ENCODE measurements at regions not wholly inside any gene's neighbourhood (a gene's known extent, or its start where the extent isn't known, plus 50 kb on each side); places are given as distances from the start of the nearest gene placed in this dataset.

DNA sequence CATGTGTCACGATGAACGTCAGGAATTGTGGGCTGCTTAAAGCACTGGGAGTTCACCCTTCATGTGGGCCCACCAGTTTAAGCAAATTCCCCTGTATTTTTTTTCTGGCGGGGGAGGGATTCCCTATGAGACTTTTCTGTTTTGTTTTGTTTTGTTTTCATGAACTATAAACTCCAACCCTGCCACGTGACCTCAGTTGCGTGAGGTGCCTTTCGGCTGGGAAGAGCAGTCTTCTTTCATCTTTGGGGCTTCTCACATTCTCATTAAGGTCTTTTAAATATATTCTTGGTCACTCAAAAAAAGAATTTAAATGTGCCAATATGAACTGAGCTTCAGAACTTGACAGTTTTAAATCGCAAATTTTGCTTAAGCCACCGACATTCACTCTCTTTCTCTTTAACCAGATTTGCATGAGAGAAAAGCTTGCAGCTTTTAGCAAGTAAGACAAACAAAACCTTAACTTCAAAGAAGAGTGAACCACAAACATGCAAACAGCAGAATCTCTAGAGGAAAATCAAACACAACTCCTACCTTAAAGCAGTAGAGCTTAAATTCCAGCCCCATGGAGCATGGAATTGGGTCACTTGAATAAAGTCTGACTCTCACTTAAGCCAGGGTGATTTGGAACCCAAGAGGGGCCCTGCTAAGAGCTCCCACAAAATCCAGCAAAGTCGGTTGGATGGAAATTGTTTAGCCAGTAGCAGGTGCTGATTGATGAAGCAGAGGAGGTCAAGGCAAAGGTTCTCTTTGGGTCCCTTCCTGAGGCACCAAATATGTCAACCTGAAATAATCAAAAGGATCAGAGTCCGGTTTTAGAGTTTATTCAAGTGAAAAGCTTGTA lies 699.8 kb upstream of the GBE1 start:
- TF ChIP-seq, protein P1, sequence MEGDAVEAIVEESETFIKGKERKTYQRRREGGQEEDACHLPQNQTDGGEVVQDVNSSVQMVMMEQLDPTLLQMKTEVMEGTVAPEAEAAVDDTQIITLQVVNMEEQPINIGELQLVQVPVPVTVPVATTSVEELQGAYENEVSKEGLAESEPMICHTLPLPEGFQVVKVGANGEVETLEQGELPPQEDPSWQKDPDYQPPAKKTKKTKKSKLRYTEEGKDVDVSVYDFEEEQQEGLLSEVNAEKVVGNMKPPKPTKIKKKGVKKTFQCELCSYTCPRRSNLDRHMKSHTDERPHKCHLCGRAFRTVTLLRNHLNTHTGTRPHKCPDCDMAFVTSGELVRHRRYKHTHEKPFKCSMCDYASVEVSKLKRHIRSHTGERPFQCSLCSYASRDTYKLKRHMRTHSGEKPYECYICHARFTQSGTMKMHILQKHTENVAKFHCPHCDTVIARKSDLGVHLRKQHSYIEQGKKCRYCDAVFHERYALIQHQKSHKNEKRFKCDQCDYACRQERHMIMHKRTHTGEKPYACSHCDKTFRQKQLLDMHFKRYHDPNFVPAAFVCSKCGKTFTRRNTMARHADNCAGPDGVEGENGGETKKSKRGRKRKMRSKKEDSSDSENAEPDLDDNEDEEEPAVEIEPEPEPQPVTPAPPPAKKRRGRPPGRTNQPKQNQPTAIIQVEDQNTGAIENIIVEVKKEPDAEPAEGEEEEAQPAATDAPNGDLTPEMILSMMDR (optimal IDR thresholded peaks at IDR 0.05 in 1 of 3, IDR thresholded peaks at IDR 0.05 in 1 of 3, conservative IDR thresholded peaks at IDR 0.05 in 1 of 3; ENCODE audit: extremely low read depth in 1 of 3, insufficient read depth in 2 of 3, low read length in 3 of 3) = no peak
- no peak for TF ChIP-seq EZH2 (IDR thresholded peaks at IDR 0.05; ENCODE audit: low read length)

All from keratinocyte (primary cell).